Activated CD4-positive, alpha-beta T cell treated with anti-CD3 and anti-CD28 coated beads, Interleukin-10, Interleukin-2, amounts not matched to agents 100 ng/mL and 50 ng/mL, durations not matched to agents 16 hours and 8 hours (primary cell): ENCODE measurements at regions not wholly inside any gene's neighbourhood (a gene's known extent, or its start where the extent isn't known, plus 50 kb on each side); places are given as distances from the start of the nearest gene placed in this dataset.
A peak's percentile ranks its signal among the peaks of the same experiment; 100 is the strongest.

ENCODE experiments used
- DNase-seq: peaks from one replicate; pipeline ENCODE4 v3.0.0-alpha.2; 2020

- peak; percentile 43 for DNase-seq
These were observed 1236.4 kb downstream of the FAM181B start for GRCh38 chr11:81497202-81497804.

DNA sequence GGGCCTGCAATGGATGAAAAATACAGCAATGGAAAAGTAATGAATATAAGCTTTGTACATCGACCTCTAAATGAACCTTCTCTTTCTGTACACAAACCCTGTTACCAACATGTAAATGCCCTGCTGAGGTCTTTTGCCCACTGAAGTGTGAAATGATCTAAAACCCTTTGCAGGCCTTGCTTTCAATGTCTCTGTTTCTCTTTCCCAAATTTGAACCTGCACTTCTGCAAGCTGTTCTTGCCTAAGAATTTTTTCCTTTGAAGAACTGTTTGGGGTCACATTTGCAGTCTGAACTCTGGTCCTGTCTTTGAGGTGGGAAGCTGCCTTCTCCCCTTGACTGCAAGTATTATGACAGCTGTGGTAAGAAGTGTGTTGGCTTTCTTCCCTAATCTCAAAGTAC is 1237.1 kb downstream of the FAM181B start:
- DNase-seq, result no peak

DNA sequence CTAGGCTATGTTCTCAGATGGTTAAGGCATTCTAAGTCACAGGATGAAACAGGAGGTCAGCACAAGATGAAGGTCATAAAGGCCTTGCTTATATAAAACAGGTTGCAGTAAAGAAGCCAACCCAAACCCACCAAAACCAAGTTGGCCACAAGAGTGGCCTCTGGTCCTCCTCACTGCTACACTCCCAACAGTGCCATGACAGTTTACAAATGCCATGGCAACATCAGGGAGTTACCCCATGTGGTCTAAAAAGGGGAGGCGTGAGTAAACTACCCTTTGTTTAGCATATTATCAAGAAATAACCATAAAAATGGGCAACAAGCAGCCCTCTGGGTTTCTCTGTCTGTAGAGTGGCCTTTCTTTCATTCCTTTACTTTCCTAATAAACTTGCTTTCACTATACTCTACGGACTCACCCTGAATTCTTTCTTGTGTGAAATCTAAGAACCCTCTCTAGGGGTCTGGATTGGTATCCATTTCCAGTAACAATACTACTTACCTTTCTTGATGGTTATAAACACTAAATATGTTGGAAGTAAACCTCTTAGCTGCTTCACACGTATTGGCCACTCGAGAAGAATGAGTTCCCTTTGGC is 1237.9 kb downstream of the FAM181B start:
- no peak for DNase-seq

DNA sequence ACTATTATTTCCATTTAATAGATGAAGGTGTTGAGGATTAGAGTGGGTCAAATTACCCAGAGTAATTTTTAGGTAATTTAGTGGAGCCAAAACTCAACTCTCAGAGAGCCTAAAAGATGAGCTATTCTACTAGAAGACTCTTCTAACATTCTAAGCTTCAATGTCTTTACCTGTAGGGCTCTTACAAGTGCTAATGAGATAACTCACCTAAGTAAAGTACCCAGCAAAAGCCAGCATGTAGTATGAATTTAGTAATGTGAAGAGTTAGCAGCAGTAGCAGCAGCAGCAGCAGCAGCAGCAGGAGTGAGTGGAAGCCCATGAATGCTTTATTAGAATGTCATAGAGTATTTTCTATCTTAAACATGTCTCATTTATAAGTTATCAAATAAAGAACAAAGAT is 1239.2 kb downstream of the FAM181B start:
- DNase-seq, result no peak

GRCh38 chr11:81492923-81493445 is 1240.7 kb downstream of the FAM181B start:
- no peak for DNase-seq

GRCh38 chr11:81487109-81487508 is 1246.6 kb downstream of the FAM181B start:
- no peak for DNase-seq

GRCh38 chr11:81484196-81484595 is 1249.5 kb downstream of the FAM181B start:
- no peak for DNase-seq

- DNase-seq, result no peak
These were observed 1256.4 kb downstream of the FAM181B start for GRCh38 chr11:81477277-81477676.

- DNase-seq, result no peak
These were observed 1257.3 kb downstream of the FAM181B start for GRCh38 chr11:81476345-81476744.

GRCh38 chr11:81472646-81473045 is 1261.0 kb downstream of the FAM181B start:
- no peak for DNase-seq

DNA sequence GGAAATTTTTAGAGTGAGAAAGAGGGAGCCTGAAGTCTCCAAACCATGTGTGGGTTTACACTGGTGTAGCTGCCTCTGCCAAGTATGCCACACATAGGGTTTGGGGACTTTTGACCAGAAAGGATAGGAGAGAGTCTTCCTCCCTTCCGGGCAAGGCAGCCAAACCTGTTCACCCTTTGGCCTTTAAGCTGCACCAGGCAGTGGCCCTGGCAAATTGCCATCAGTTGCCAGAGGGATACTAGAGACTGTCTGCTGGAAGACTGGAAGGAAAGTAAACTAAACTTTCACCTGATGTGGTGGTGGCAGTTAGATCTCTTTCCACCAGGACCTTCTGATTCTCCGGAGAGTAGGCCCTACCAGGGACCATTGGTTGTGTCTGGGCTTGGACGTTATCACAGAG is 1263.2 kb downstream of the FAM181B start:
- no peak for DNase-seq

- DNase-seq, result no peak
These were observed 1273.8 kb downstream of the FAM181B start for GRCh38 chr11:81459766-81460306.

DNA sequence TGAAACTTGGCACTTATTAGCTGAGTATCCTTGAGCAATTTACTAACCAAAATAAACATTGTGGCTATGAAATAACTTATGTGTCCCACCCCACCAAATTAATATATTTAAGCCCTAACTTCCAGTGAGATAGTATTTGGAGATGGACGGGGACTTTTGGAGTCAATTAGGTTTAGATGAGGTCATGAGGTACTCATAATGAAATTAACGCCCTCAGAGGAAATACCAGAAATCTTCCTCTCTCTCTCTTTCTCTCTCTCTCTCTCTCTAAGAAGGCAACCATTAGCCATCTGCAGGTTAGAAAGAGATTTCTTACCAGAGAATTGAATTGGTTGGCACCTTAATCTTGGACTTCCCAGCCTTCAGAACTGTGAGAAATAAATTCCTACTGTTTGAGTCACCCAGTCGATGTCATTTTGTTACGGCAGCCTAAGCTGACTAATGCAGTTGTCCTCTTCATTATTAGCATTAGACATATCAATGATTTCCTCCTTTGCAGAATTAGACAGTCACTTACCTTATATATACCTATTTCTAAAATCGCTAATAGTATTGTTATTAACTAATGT is 1284.0 kb downstream of the FAM181B start:
- peak; percentile 15 for DNase-seq

GRCh38 chr11:81444297-81444696 is 1289.4 kb downstream of the FAM181B start:
- no peak for DNase-seq

DNA sequence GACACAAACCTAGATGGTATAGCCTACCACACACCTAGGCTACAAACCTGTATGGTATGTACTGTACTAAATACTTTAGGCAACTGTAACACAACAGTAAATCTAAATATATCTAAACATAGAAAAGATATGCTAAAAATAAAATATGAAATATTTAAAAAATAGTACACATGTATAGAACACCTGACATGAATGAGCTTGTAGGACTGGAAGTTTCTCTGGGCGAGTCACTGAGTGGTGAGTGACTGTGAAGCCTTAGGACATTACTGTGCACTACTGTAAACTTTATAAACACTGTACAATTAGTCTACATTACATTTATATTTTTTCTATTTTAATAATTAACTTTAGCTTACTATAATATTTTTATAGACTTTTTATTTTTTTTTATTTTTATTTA is 1301.3 kb downstream of the FAM181B start:
- no peak for DNase-seq

DNA sequence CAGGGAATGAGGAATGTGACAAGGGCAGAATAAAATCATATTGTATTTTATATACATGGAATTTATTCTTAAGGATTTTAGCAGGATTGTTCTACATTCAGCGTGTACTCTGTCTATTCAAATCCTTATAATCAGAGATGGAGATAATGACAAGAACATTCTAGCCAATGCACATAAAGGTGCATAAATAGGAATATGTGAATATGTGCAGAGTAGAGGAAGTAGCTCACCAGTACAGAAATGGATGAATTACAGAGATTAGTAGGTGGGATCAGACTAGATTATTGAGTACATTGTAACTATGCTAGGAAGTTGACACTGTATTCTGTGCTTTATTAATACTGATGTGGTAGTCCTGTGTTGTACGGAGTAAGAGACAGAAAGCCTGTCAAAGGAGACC is 1308.8 kb downstream of the FAM181B start:
- no peak for DNase-seq

DNA sequence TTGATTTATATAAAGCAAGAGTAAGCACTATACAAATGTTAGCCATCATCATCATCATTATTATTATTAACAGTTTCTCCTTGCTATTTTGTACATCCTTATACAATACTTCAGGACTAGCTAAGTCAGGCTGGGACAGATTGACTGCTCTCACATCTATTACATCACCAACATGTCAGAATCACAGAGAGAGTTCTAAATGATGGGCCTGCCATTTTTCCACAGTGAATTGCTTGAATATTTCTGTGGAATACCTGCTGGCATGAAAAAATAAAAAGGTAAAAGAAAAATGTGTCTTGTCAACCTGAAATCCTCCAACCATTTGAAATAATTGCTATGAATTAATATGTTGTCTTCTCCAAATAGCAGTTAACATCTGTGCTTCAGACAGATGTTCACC is 1311.3 kb downstream of the FAM181B start:
- no peak for DNase-seq

DNA sequence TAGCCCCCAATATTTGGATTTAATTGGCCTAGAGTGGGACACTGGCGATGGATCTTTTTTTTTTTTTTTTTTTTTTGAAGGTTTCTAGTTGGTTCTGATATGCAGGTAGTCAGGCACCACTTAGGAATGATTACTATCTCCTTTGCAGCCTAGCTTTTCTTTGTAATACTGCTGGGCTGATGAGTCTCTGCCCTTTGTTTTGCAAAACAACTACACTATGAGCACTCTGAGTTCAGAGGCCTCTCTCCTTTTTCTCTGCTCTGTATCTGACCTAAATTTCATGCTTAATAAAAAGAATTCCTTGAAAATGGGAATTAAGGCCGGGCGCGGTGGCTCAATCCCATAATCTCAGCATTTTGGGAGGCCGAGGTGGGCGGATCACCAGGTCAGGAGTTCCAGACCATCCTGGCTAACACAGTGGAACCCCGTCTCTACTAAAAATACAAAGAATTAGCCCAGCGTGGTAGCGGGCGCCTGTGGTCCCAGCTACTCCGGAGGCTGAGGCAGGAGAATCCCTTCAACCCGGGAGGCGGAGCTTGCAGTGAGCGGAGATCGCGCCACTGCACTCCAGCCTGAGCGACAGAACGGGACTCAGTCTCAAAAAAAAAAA is 1312.3 kb downstream of the FAM181B start:
- no peak for DNase-seq

DNA sequence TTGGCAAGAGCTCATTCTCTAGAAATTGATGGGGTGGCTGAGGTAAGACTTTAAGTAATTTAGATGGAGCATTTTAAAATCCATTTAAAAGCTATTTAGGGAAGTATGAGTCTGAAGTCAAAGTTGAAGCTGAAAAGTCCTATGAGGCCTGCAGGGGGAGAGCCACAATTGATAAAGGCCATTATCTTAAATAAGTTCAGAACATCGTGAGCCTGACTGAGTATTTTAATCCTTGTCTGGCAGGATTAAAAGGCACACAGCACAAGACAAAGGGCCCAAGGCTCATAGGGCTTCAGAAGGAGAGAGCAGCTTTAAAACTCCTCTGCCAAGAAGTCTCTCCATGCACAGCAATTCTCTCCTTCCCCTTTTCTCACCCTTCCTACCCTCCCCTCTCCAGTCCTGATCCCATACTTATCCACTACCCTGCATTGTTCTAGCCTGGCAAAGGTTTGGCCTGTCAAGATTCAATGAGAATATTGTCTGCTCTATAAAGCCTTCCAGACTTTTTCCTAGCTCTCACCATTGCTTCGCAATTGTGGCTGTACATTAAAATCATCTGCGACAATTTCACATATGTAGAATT is 1312.9 kb downstream of the FAM181B start:
- no peak for DNase-seq

- DNase-seq, result no peak
These were observed 1336.3 kb downstream of the FAM181B start for GRCh38 chr11:81397316-81397715.

- no peak for DNase-seq
These were observed 1339.4 kb downstream of the FAM181B start for GRCh38 chr11:81394311-81394710.

DNA sequence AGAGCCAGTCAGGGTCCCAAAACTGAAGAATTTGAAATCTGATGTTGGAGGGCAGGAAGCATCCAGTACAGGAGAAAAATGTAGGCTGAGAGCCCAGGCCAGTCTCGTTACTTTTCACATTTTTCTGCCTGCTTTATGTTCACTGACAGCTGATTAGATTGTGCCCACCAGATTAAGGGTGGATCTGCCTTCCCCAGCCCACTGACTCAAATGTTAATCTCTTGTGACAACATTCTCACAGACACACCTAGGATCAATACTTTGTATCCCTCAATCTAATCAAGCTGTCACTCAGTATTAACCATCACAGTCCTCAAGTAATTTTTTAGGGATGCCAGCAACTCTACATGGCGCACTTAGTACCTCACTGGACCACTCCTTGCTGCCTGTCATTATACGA is 1345.3 kb downstream of the FAM181B start:
- DNase-seq, result no peak

DNA sequence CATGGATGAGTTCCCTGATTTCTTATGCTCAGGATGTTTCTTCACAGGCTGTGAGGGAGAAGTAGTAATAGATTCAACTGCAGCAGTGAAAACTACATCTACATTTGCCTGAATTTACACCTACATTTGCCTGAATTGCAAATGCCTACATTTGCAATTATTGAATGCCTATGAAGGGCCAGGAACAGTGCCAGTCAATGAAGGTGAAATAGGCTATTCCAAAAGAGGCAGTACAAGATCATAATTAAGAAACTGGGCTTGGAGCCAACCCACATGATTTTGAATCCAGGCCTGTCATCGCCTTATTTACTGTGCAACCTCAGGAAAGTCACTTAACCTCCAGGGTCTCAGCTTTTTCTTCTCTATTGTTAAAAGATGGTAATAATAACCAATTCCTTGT is 1353.3 kb downstream of the FAM181B start:
- DNase-seq, result no peak
